GM12891 (cell line): ENCODE measurements at regions not wholly inside any gene's neighbourhood (a gene's known extent, or its start where the extent isn't known, plus 50 kb on each side); places are given as distances from the start of the nearest gene placed in this dataset.

Source experiments
- POLR2A ChIP-seq: IDR thresholded peaks from 2 replicates; pipeline ENCODE4 v1.6.1; 2011; ENCODE audit warnings: low read depth, low read length, control low read depth
- POLR2AphosphoS5 ChIP-seq: IDR thresholded peaks from 2 replicates; pipeline ENCODE4 v1.6.1; 2011; ENCODE audit warnings: low read depth, low read length, control low read depth
- POU2F2 ChIP-seq: IDR thresholded peaks from 2 replicates; pipeline ENCODE4 v1.6.1; 2011; ENCODE audit warnings: low read depth, mild to moderate bottlenecking, control low read depth, low read length, moderate library complexity
- SPI1 ChIP-seq: IDR thresholded peaks from 2 replicates; pipeline ENCODE4 v1.6.1; 2011; ENCODE audit warnings: low read depth, low read length, control low read depth
- TAF1 ChIP-seq: IDR thresholded peaks from 2 replicates; pipeline ENCODE4 v1.6.1; 2011; ENCODE audit warnings: low read depth, low read length, control low read depth

GRCh38 chr5:157922026-157922425, 63.1 kb upstream of the CLINT1 start:
- TF ChIP-seq POLR2A: no peak
- TF ChIP-seq SPI1: no peak
- TF ChIP-seq POLR2AphosphoS5: no peak
- no peak for TF ChIP-seq TAF1
- no peak for TF ChIP-seq POU2F2
